VCaP (cell line): ENCODE measurements at regions not wholly inside any gene's neighbourhood (a gene's known extent, or its start where the extent isn't known, plus 50 kb on each side); places are given as distances from the start of the nearest gene placed in this dataset.

Source experiments
- H3K27ac ChIP-seq: fragments of 450-650 bp; 2 replicates; pipeline ENCODE4 v1.5.1; 2017
- TF ChIP-seq, protein P1 (sequence below): fragments of 450-650 bp; conservative IDR thresholded peaks from 2 replicates; pipeline ENCODE4 v1.5.1; 2017; ENCODE audit warnings: mild to moderate bottlenecking, moderate library complexity

DNA sequence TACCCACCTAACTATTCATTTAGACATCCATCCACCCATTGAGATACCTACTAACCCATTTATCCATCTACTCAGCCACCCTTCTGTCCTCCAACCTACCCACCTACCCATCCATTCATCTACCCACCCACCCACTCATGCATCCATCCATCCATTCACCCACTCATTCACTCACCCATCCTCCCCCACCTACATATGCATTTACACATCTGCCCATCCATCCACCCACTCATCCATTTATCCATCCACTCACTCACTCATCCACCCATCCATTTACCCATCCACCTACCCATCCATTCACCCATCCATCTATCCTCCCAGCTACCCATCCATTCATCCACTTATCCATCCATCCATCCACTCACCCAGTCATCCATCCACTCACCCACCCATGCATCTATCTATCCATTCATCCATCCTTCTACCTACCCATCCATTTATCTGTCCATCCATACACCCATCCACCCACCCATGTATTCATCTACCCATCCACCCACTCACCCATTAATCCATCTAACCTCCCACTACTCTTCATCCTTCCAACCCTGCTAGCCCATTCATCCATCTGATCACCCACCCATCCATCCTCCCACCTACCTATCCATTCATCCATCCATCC lies 378.7 kb downstream of the CTTN start:
- H3K27ac ChIP-seq = no peak overlapping the region

DNA sequence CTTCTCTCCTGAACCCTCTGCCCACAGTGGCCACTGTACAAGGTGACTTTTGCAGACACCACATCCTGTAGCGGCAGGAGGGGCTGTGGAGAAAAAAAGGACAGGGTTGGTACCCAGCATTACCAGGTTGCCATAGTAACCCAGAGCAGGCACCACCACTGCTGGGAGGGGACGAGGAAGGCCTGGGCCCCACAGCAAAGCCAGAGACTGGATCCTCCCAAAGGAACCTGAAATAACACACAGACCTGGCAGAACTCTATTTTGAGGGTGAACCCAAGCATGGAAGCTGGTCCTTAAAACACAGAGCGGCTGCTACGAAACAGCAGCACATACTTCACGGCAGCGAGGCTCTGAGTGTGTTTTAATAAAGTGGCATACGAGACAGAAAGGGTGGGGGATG lies 380.6 kb downstream of the CTTN start:
- TF ChIP-seq, protein P1, sequence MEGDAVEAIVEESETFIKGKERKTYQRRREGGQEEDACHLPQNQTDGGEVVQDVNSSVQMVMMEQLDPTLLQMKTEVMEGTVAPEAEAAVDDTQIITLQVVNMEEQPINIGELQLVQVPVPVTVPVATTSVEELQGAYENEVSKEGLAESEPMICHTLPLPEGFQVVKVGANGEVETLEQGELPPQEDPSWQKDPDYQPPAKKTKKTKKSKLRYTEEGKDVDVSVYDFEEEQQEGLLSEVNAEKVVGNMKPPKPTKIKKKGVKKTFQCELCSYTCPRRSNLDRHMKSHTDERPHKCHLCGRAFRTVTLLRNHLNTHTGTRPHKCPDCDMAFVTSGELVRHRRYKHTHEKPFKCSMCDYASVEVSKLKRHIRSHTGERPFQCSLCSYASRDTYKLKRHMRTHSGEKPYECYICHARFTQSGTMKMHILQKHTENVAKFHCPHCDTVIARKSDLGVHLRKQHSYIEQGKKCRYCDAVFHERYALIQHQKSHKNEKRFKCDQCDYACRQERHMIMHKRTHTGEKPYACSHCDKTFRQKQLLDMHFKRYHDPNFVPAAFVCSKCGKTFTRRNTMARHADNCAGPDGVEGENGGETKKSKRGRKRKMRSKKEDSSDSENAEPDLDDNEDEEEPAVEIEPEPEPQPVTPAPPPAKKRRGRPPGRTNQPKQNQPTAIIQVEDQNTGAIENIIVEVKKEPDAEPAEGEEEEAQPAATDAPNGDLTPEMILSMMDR = no peak
- H3K27ac ChIP-seq = no peak overlapping the region

More for the DNA sequence above, 378.7 kb downstream of the CTTN start:
- TF ChIP-seq, protein P1 = no peak

DNA sequence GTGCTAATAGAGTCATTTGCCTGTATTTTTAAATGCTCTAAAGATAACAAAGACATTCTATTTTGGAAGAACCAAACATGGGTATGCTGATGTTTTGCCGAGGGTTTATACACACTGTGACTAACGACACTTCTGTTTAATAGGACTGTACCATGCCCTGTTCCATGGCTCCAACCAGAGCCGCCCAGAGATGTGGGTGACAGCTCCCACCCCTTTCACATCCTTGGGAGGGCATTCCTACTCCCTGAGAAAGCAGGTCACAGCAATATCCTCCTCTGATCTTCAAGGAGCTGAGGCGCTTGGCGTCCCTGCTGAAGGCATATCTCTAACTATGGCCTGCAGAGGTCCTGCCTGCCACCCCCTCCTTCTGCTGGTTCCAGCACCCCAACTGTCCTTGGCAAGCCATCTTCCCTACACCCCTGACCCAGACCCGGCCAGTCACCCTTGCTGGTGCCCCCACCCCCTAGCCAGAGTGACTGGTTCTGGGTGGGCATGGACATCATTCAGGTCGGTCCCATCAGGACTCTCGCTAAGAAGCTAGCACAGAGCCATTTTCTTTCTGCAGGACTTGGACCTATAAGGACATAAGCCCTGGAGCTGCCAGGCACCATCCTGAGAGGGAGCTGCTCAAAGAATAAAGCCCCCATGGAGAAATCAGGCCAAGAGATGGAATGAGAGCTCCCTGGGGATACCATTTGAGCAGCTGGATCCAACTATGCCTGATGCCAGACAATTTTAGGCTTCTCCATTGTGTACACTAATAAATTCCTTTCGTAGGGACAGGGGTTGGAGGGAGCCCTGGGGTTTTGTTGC lies 381.3 kb downstream of the CTTN start:
- TF ChIP-seq, protein P1 = no peak

DNA sequence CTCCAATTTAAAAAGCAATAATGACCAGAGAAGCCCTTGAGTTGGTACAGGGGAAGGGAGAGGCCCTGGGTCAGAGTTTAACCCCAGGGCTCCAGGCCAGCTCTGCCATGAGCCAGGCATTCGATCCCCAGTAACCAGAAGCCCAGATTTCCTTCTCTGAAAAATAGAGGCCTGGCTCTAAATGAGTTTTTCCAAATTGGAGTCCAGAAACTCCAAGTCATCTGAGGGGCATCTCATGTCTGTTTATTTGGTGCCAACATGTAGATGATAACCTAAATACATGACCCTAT lies 381.9 kb downstream of the CTTN start:
- no peak overlapping the region for H3K27ac ChIP-seq
- TF ChIP-seq, protein P1 = no peak

More for the DNA sequence above, 381.3 kb downstream of the CTTN start:
- no peak overlapping the region for H3K27ac ChIP-seq

DNA sequence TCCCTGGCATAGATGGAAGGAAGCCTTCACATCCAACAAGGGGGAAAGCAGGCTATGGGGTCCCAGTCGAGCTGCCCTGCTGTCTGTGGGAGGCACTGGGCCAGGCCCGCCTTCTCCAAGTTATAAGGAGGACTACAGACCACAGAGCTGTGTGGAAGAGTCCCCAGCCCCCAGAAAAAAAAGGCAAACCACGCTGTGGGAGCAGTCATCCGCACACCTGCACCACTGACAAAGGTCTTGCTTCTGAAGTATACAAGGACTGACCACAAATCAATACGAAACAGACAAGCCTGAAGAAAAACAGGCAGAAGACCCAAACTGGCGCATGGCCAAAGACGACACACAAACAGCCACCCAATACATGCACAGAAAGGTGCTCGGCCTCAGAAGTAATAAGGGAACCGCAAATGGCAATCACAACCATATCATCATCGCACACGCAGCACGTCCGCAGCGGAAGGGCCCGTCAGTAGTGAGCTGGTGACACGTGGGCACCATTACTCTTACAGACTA lies 384.1 kb downstream of the CTTN start:
- no peak overlapping the region for H3K27ac ChIP-seq
- TF ChIP-seq, protein P1 = no peak

DNA sequence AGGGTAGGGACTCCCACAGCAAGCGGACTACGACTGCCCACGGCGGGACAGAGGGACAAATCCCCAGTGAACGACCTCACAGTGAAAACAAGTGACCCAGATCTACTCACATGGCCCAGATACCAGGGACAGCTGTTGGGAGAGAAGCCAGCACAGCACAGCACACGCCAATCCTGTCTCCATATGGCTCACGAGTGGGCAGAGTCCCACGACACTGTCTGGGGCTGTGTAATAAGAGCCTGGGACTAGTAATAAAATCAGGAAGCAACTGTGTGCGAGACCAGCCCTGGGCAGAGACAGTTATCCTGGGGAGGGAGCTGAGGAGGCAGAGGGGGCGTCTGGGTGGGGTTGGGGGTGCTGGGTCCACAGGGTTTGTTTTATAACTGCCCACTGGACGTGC lies 385.0 kb downstream of the CTTN start:
- H3K27ac ChIP-seq = no peak overlapping the region
- TF ChIP-seq, protein P1 = no peak

DNA sequence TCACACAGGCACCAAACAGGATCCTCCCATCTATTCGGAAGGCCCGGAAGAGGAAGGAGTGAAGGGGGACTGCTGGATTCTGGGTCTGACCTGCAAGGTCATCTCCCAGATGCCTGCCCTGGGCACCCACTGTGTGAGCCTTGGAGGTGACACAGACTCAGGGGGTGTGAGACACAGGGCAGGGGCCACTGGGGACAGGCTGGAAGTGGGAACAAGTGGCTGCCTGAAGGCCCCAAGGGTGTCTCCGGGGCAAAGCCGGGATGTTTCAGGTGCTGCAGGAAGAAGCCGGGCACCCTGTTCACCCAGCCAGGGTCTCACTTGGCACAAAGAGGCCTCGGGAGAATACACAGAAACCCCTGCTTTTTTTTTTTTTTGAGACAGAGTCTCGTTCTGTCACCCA lies 385.5 kb downstream of the CTTN start:
- TF ChIP-seq, protein P1 = no peak
- no peak overlapping the region for H3K27ac ChIP-seq
